D721Med (cell line): ENCODE measurements at regions not wholly inside any gene's neighbourhood (a gene's known extent, or its start where the extent isn't known, plus 50 kb on each side); places are given as distances from the start of the nearest gene placed in this dataset.

Experiments
- DNase-seq: peaks from one replicate; pipeline ENCODE4 v3.0.0; 2011; ENCODE audit warnings: low spot score; ENCODE audit not compliant: insufficient read length
- FAIRE-seq: peaks from 2 replicates; lab custom pipeline; 2011; peaks lifted over from hg19 to GRCh38; lab: Jason Lieb, UNC
- CTCF ChIP-seq: IDR thresholded peaks from 2 replicates; pipeline ENCODE4 v1.5.1; 2012; ENCODE audit warnings: mild to moderate bottlenecking, control low read depth; ENCODE audit not compliant: insufficient read depth; ENCODE audit errors: missing control alignments

- FAIRE-seq = no peak
- no peak for TF ChIP-seq CTCF
- DNase-seq = no peak
Observed at GRCh38 chr3:99325402-99325801, 313.0 kb upstream of the COL8A1 start.

DNA sequence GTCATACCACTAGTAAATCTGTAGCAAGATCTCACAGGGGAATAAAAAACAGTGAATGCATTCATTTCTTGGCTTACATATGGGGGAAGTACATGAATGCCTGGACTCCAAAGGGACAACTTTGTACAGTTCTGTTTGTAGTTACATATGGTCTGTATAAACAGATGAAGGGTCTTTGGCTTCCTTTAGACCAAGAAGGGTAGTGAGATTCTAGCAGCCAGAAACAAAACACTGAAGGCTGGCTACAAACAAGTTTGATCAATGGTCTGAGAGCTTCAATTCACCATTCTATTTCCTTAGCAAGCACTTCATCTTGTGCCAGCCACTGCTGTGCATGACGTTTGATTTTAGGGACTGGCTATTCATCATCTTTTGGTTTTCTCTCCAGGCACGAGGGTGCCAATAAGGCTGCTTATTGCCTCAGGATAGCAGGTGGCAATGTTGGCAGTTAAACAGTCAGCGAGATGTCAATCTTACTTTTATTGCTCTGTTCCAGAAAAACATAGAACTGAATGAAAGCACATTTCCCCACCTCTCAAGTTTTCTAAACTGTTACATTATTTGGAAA is 313.7 kb upstream of the COL8A1 start:
- TF ChIP-seq CTCF = no peak
- DNase-seq = no peak
- FAIRE-seq = no peak

DNA sequence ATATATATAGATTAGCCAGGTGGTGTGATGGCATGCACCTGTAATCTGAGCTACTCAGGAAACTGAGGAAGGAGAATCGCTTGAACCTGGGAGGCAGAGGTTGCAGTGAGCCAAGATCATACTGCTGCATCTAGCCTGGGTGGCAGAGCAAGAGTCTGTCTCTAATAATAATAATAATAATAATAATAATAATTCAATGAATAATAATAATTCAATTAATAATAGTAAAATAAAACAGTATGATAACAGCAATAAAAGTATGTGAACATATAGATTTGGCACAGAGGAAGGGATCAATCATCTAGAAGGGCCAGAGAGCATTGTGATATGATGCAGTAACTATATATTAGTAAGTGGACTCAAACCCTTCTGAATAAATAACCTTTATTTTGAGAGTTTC is 314.5 kb upstream of the COL8A1 start:
- no peak for DNase-seq
- TF ChIP-seq CTCF = no peak
- no peak for FAIRE-seq

DNA sequence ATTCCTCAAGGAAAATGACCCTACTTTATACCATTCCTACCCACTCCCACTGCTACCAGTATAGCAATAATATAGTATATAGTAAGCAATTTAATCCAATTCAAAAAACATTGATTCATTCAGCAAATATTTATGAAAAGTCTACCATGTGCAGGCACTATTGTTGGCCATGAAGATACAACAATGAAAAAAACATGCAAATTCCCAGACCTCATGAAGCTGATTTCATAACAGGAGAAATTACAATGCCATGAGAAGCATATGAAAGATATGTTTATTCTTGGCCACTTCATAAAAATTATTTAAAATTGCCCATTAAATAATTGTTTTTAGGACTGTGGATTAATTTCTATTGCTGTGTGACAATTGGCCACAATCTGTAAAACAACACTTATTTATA is 315.8 kb upstream of the COL8A1 start:
- FAIRE-seq (no peak), DNase-seq (no peak)
- no peak for TF ChIP-seq CTCF

DNA sequence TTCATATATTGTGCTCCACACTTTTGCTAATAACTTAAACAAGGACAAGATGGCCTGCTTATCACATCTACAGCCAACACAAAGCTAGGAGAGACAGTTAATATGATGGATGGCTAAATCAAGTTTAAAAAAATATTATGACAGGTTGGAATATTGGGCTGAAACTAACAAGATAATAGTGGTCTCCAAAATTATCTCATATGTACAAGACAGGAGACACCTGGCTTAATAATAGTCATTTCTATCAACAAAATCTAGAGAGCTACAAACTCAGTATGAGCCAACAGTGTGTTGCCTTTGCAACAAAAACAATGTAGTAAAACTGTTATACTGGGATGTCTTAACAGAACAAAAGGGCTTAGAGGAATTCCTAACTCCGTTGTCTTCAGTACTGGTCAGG is 317.1 kb upstream of the COL8A1 start:
- TF ChIP-seq CTCF = no peak
- FAIRE-seq (no peak), DNase-seq (no peak)

DNA sequence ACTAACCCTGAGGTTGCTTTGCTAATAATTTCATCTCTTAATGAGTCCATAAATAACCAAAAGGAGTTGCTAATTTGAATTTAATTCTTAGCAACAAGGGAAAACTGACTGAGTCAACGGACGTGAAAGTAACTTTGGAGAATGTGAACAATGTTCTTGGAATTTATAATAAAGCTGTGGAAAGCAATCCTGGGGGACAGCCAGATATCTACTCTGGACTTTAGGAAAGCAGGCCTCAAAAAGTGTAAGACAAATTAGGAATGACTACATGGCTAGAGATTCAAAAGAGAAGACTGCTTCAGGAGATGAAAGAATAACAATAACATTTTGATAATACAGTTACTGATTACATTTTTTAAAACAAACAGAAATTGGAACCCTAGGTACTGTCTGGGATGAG is 318.4 kb upstream of the COL8A1 start:
- no peak for TF ChIP-seq CTCF
- DNase-seq (no peak), FAIRE-seq (no peak)

DNA sequence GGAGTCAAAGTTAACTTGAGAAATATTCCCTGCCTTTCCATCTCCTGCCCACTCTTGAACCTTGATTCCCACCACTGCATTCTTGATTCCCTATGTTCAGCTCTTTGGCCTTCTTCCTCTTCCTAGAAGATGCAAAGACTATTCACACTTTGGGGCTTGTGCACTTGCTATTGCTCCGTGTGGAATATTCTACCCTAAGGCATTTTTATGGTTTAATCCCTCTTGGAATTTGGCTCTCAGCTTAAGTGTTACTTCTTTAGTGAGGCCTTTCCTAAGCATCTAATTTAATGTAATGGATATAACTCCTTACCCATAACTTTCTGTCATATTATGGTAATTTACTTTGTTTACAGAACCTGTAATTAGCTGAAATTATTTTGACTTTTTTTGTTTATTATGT is 318.9 kb upstream of the COL8A1 start:
- no peak for TF ChIP-seq CTCF
- DNase-seq (no peak), FAIRE-seq (no peak)
